PC-3 (cell line): ENCODE measurements at regions not wholly inside any gene's neighbourhood (a gene's known extent, or its start where the extent isn't known, plus 50 kb on each side); places are given as distances from the start of the nearest gene placed in this dataset.

Experiments
- CTCF ChIP-seq: fragments of 300-600 bp; sonication (generic); conservative IDR thresholded peaks from 2 replicates; pipeline ENCODE4 v1.5.1; 2017; ENCODE audit warnings: antibody characterized with exemption, low read depth, mild to moderate bottlenecking, low read length
- EZH2 ChIP-seq: fragments of 300-600 bp; sonication (generic); IDR thresholded peaks from one replicate; pipeline ENCODE4 v1.6.1; 2017; ENCODE audit warnings: antibody characterized with exemption, mild to moderate bottlenecking, low read length; ENCODE audit not compliant: unreplicated experiment
- EZH2phosphoT487 ChIP-seq: fragments of 300-600 bp; sonication (generic); IDR thresholded peaks from 2 replicates; pipeline ENCODE4 v1.6.1; 2018; ENCODE audit warnings: mild to moderate bottlenecking, antibody characterized with exemption, low read length, borderline replicate concordance

DNA sequence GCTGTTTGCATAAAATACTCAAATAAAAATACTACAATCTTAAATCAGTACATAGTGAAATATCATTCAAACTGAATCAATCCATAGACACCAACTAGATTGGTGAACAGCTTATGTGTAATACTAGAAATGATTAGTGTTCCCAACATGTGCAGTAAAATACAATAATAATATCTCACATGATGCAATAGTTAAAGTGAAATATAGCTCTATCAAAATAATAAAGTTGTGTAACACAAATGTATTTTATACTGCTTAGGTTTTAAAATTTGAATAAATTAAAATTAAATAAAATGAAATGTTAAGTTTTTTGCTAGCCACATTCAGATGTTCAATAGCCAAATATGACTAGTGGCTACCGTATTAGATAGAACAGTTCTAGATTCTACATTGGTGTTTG is 714.1 kb downstream of the ZNF385D start:
- TF ChIP-seq CTCF = no peak
- no peak for TF ChIP-seq EZH2phosphoT487
- no peak for TF ChIP-seq EZH2
